IMR-90 (cell line): ENCODE measurements at regions not wholly inside any gene's neighbourhood (a gene's known extent, or its start where the extent isn't known, plus 50 kb on each side); places are given as distances from the start of the nearest gene placed in this dataset.

Experiments
- BHLHE40 ChIP-seq: fragments of 150-350 bp; IDR thresholded peaks from 2 replicates; pipeline ENCODE4 v1.6.1; 2016; ENCODE audit warnings: mild to moderate bottlenecking, low read depth, low read length
- MAZ ChIP-seq: IDR thresholded peaks from 2 replicates; pipeline ENCODE4 v1.6.1; 2012; ENCODE audit warnings: low read depth, mild to moderate bottlenecking, low read length, improper control_type of control experiment, moderate library complexity, borderline replicate concordance
- MXI1 ChIP-seq: IDR thresholded peaks from 2 replicates; pipeline ENCODE4 v1.6.1; 2012; ENCODE audit warnings: low read depth, mild to moderate bottlenecking, low read length, moderate library complexity, borderline replicate concordance
- POLR2A ChIP-seq: IDR thresholded peaks from 2 replicates; pipeline ENCODE4 v1.6.1; 2012; ENCODE audit warnings: mild to moderate bottlenecking, low read depth, low read length
- RFX5 ChIP-seq: IDR thresholded peaks from 2 replicates; pipeline ENCODE4 v1.8.0; 2012; ENCODE audit warnings: low read depth, mild to moderate bottlenecking, low read length, moderate library complexity
- TF ChIP-seq, protein P1 (sequence below): conservative IDR thresholded peaks from 2 replicates; pipeline ENCODE4 v1.5.1; 2012; ENCODE audit warnings: mild to moderate bottlenecking, low read depth, low read length, improper control_type of control experiment
- TF ChIP-seq, protein P2 (sequence below): fragments of 150-350 bp; IDR thresholded peaks from 2 replicates; pipeline ENCODE4 v1.6.1; 2016; ENCODE audit warnings: low read depth, mild to moderate bottlenecking, low read length, moderate library complexity, borderline replicate concordance

DNA sequence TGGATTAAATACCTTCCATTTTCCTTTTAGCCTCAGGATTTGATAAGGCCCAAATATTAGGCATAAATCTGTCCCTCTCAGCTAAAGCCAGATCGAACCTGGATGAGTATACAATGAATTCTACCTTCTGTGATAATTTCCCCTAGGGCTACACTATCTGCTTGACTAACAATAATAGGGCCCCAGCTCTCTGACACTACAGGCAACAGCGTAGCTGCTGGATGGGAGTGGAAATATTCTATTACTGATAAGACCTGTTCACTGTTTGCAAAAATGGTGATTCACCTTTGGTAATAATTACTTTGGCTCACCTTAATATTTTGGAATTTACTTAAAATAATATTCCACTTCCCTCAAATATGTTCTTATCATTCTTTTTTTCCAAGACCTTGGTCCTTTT is 644.2 kb upstream of the SEMA6A start:
- TF ChIP-seq POLR2A (no peak), MXI1 (no peak), MAZ (no peak), RFX5 (no peak), BHLHE40 (no peak)
- TF ChIP-seq, protein P1, sequence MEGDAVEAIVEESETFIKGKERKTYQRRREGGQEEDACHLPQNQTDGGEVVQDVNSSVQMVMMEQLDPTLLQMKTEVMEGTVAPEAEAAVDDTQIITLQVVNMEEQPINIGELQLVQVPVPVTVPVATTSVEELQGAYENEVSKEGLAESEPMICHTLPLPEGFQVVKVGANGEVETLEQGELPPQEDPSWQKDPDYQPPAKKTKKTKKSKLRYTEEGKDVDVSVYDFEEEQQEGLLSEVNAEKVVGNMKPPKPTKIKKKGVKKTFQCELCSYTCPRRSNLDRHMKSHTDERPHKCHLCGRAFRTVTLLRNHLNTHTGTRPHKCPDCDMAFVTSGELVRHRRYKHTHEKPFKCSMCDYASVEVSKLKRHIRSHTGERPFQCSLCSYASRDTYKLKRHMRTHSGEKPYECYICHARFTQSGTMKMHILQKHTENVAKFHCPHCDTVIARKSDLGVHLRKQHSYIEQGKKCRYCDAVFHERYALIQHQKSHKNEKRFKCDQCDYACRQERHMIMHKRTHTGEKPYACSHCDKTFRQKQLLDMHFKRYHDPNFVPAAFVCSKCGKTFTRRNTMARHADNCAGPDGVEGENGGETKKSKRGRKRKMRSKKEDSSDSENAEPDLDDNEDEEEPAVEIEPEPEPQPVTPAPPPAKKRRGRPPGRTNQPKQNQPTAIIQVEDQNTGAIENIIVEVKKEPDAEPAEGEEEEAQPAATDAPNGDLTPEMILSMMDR = no peak
- TF ChIP-seq, protein P2, sequence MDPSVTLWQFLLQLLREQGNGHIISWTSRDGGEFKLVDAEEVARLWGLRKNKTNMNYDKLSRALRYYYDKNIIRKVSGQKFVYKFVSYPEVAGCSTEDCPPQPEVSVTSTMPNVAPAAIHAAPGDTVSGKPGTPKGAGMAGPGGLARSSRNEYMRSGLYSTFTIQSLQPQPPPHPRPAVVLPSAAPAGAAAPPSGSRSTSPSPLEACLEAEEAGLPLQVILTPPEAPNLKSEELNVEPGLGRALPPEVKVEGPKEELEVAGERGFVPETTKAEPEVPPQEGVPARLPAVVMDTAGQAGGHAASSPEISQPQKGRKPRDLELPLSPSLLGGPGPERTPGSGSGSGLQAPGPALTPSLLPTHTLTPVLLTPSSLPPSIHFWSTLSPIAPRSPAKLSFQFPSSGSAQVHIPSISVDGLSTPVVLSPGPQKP = no peak
